GM12865 (cell line): ENCODE measurements at regions not wholly inside any gene's neighbourhood (a gene's known extent, or its start where the extent isn't known, plus 50 kb on each side); places are given as distances from the start of the nearest gene placed in this dataset.

Experiments used
- DNase-seq: peaks from one replicate; pipeline ENCODE4 v3.0.0; 2010; ENCODE audit warnings: low read depth
- H3K4me3 ChIP-seq: 2 replicates; pipeline ENCODE4 v1.5.1; 2011; ENCODE audit warnings: mild to moderate bottlenecking, low read depth, low read length, control low read depth
- CTCF ChIP-seq: IDR thresholded peaks from 2 replicates; pipeline ENCODE4 v1.5.1; 2011; ENCODE audit warnings: low read length, control low read depth, low read depth, inconsistent platforms; ENCODE audit not compliant: insufficient read depth; ENCODE audit errors: missing control alignments

DNA sequence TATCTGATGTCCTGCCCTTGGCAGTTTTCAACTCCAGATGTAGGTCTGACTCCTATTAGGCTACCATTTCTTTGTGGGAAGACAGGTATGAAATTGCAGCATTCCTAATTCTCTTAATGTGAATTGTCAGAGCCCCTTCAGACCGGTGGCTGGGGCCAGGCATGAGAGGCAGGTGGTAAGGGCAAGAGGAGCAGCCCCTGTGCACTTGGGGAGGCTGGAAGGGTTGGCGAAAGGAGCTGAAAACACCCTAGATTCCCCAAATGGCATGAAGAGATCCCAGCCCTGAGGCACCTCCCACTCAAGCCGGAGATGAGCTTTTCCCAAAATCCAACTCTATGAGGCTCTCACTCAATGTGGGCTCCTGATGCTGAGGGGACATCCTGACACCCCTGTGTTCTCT, 453.2 kb downstream of the NR2F2 start:
- H3K4me3 ChIP-seq = no peak overlapping the region
- TF ChIP-seq CTCF = no peak
- DNase-seq = no peak

DNA sequence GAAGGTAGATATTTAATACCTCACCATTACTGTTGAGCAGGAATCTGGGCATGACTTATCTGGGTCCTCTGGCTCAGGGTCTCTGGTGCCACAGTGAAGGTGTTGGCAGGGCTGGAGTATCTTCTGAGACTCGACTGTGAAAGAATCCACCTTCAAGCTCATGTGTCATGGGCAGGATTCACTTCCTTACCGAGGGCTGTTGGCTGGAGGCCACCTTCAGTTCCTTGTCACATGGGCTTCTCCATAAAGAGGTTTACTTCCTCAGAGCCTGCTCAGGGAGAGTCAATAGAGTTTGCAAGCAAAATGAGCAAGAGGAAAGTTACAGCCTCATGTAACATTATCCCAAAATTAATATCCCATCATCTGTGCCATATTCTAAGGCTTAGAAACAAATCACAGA, 459.5 kb downstream of the NR2F2 start:
- TF ChIP-seq CTCF = no peak
- no peak for DNase-seq
- H3K4me3 ChIP-seq = no peak overlapping the region

- DNase-seq = no peak
- TF ChIP-seq CTCF = no peak
Observed at GRCh38 chr15:96792216-96792615, 461.7 kb downstream of the NR2F2 start.

DNA sequence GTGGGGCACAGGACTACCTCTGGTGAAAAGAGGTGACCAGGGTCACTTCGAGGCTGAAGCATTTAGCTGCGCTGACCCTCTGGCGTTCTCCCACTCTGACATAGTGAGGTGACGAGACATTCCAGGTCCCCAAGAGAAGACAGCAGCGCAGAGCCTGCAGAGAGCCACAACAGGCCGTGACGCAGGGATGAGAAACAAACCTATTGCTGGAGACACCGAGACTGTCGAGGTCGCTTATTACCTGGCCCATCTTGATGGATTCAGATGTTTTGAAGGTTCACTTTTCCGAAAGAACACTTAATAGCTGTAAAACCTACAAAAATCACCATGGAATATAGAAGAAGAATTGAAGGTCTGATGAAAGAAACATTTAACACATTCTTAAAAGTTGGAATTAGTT, 466.3 kb downstream of the NR2F2 start:
- H3K4me3 ChIP-seq = no peak overlapping the region
- no peak for DNase-seq
- no peak for TF ChIP-seq CTCF

More at GRCh38 chr15:96792216-96792615, 461.7 kb downstream of the NR2F2 start:
- no peak overlapping the region for H3K4me3 ChIP-seq

GRCh38 chr15:96801576-96802150, 471.2 kb downstream of the NR2F2 start:
- DNase-seq = no peak
- H3K4me3 ChIP-seq = no peak overlapping the region
- TF ChIP-seq CTCF = no peak

DNA sequence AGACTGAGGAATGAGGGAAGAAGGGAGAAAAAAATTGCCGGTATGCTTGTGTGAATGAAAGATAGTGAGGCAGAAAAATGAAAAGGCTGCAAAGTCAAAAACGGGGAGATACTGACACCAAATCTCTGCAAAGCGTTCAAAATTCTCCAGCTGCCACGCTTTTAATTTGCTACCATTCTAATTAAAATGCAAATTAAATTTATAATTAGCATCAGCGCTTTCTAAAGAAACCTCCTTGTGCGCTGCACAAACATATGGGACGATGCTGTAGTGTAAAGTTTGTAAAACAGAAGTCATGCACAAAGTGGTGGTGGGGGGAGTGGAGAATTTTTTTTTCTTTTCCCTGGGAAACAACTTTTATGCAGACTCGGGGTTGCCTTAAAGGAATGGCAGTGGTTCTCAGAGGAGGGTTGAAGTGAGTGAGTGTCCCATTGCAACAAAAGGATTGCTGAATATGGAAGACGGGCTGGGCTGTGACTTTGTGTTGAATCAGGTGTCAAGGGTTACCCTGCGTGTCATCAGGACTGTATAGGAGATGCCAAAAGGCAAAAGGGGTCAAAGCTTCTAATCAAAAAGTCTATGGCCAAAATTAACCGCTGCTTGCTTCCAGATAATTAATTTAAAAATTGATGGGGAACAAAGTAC, 472.2 kb downstream of the NR2F2 start:
- H3K4me3 ChIP-seq = no peak overlapping the region
- TF ChIP-seq CTCF = no peak
- DNase-seq = no peak

DNA sequence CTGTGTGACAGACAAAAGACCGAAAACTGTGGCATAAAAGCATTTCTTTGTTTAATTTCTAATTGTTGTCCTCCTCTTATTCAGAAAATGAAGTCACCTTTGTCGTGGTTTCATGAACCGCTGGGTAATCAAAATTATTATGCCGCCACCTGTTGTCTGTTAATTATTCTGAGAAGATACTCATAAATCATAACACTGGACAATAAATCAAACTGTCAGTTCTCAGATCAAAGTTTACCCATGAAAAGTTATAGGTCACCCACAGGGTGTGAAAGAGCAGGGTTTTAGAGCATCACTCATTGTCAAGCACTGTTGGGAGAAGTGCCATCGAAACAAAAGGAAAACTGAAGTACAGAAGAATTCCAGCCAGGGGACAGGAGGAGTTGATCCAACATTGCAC, 474.3 kb downstream of the NR2F2 start:
- no peak overlapping the region for H3K4me3 ChIP-seq
- no peak for TF ChIP-seq CTCF
- DNase-seq = no peak
